ENCODE measurements at regions not wholly inside any gene's neighbourhood (a gene's known extent, or its start where the extent isn't known, plus 50 kb on each side); places are given as distances from the start of the nearest gene placed in this dataset.

GRCh38 chr17:77568540-77568939, 390.0 kb upstream of the TNRC6C start:
- TF ChIP-seq, protein P1, sequence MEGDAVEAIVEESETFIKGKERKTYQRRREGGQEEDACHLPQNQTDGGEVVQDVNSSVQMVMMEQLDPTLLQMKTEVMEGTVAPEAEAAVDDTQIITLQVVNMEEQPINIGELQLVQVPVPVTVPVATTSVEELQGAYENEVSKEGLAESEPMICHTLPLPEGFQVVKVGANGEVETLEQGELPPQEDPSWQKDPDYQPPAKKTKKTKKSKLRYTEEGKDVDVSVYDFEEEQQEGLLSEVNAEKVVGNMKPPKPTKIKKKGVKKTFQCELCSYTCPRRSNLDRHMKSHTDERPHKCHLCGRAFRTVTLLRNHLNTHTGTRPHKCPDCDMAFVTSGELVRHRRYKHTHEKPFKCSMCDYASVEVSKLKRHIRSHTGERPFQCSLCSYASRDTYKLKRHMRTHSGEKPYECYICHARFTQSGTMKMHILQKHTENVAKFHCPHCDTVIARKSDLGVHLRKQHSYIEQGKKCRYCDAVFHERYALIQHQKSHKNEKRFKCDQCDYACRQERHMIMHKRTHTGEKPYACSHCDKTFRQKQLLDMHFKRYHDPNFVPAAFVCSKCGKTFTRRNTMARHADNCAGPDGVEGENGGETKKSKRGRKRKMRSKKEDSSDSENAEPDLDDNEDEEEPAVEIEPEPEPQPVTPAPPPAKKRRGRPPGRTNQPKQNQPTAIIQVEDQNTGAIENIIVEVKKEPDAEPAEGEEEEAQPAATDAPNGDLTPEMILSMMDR (IDR thresholded peaks at IDR 0.05): no peak
- no peak for TF ChIP-seq EP300 (IDR thresholded peaks at IDR 0.05)
